GM06990 (cell line): ENCODE measurements at regions not wholly inside any gene's neighbourhood (a gene's known extent, or its start where the extent isn't known, plus 50 kb on each side); places are given as distances from the start of the nearest gene placed in this dataset.

Source experiments
- DNase-seq: peaks from one replicate; pipeline ENCODE4 v3.0.0-alpha.2; 2011; ENCODE audit not compliant: insufficient read length; ENCODE audit errors: extremely low read depth
- H3K27me3 ChIP-seq: replicated peaks from 2 replicates; pipeline ENCODE4 v1.6.0; 2011; ENCODE audit warnings: low read length; ENCODE audit not compliant: control insufficient read depth, insufficient read depth
- H3K36me3 ChIP-seq: 2 replicates; pipeline ENCODE4 v1.5.1; 2011; ENCODE audit warnings: low read length; ENCODE audit not compliant: control insufficient read depth, insufficient read depth
- H3K4me3 ChIP-seq: replicated peaks from 2 replicates; pipeline ENCODE4 v1.5.1; 2011; ENCODE audit warnings: low read depth, mild to moderate bottlenecking, control low read depth, low read length
- TF ChIP-seq, protein P1 (sequence below): IDR thresholded peaks from 2 replicates; pipeline ENCODE4 v1.5.1; 2011; ENCODE audit warnings: low read length, control low read depth, mild to moderate bottlenecking, inconsistent platforms; ENCODE audit not compliant: insufficient read depth, poor library complexity, severe bottlenecking

DNA sequence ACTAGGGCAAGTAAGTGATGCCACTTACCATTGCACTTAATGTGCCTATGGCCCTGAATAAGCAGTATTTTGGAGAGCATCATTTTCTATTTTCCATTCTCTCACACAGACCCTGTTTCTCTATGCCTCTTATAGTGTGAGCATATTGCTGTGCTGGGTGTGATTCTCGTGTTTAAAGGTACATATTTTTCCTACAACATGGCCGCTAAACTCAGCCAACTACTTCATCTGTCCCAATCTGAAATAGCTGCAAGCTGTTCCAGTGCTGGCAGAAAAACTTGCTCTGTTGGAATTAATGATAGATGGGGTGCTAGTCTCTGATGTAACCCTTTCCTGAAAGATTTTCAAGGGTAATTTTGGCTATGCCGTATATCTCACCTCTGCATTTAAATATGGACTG, 97.5 kb downstream of the ZNF326 start:
- Histone ChIP-seq H3K36me3 (no peaks in the 10 kb centered on the region), H3K4me3 (no peak overlapping the region), H3K27me3 (no peaks in the 10 kb centered on the region)
- TF ChIP-seq, protein P1, sequence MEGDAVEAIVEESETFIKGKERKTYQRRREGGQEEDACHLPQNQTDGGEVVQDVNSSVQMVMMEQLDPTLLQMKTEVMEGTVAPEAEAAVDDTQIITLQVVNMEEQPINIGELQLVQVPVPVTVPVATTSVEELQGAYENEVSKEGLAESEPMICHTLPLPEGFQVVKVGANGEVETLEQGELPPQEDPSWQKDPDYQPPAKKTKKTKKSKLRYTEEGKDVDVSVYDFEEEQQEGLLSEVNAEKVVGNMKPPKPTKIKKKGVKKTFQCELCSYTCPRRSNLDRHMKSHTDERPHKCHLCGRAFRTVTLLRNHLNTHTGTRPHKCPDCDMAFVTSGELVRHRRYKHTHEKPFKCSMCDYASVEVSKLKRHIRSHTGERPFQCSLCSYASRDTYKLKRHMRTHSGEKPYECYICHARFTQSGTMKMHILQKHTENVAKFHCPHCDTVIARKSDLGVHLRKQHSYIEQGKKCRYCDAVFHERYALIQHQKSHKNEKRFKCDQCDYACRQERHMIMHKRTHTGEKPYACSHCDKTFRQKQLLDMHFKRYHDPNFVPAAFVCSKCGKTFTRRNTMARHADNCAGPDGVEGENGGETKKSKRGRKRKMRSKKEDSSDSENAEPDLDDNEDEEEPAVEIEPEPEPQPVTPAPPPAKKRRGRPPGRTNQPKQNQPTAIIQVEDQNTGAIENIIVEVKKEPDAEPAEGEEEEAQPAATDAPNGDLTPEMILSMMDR = no peak
- no peak for DNase-seq
